GM12878 (cell line): ENCODE measurements at regions not wholly inside any gene's neighbourhood (a gene's known extent, or its start where the extent isn't known, plus 50 kb on each side); places are given as distances from the start of the nearest gene placed in this dataset.

Source experiments
- ATAC-seq: fragments of 200-7000 bp; cut with Tn5 transposase; 3 replicates; pipeline ENCODE4 v1.9.1; 2020; ENCODE audit warnings: mild to moderate bottlenecking, moderate library complexity
- BruUV-seq: library from RNA; stranded (reverse); fragments of 400-500 nt; replicated peaks from 2 replicates; lab custom pipeline; 2021; lab: Mats Ljungman, UMichigan
- CTCF ChIA-PET: fragments of 300-600 bp; sonication (Branson Sonifier 250); formaldehyde crosslinking; extraction: SDS; loops from one replicate; lab custom pipeline; 2021; ENCODE audit warnings: inconsistent platforms; lab: Yijun Ruan, JAX
- POLR2A ChIA-PET: fragments of 350-600 bp; formaldehyde crosslinking; extraction: SDS; loops from one replicate; lab custom pipeline; 2021; ENCODE audit warnings: inconsistent platforms; lab: Charles Lee
- RAD21 ChIA-PET: fragments of 300-600 bp; sonication (Branson Sonifier 250); formaldehyde crosslinking; loops from one replicate; lab custom pipeline; 2023; ENCODE audit warnings: antibody characterized with exemption; ENCODE audit not compliant: unreplicated experiment; lab: Charles Lee
- SMC1A ChIA-PET: fragments of 300-600 bp; sonication (Branson Sonifier 250); formaldehyde crosslinking; loops from one replicate; lab custom pipeline; 2023; ENCODE audit not compliant: unreplicated experiment, uncharacterized antibody; lab: Charles Lee
- DNase-seq: peaks from one replicate; pipeline ENCODE4 v3.0.0-alpha.2; 2011; ENCODE audit warnings: low read depth, low spot score
- FAIRE-seq: peaks from 3 replicates; lab custom pipeline; 2011; peaks lifted over from hg19 to GRCh38; lab: Jason Lieb, UNC
- H2AFZ ChIP-seq: 2 replicates; pipeline ENCODE4 v1.6.0; 2011; ENCODE audit warnings: low read depth, low read length, control low read depth; ENCODE audit not compliant: control insufficient read depth
- H3K27ac ChIP-seq: 2 replicates; pipeline ENCODE4 v1.5.1; 2011; ENCODE audit warnings: control low read depth; ENCODE audit not compliant: control insufficient read depth, insufficient read depth
- H3K27me3 ChIP-seq, 2 experiments: replicated peaks in 1 of 2; 2 replicates each; pipeline versions ENCODE4 v1.6.0 to v1.6.1; 2011; ENCODE audit warnings: low read length in 1 of 2; ENCODE audit not compliant: control insufficient read depth in 2 of 2, insufficient read depth in 2 of 2
- H3K36me3 ChIP-seq, 2 experiments: 2 replicates each; pipeline ENCODE4 v1.5.1; 2011; ENCODE audit warnings: low read length in 1 of 2; ENCODE audit not compliant: control insufficient read depth in 2 of 2, insufficient read depth in 2 of 2
- H3K4me1 ChIP-seq: 2 replicates; pipeline ENCODE4 v1.6.1; 2011; ENCODE audit warnings: mild to moderate bottlenecking, low read length, moderate library complexity, mixed read lengths; ENCODE audit not compliant: control insufficient read depth, insufficient read depth
- H3K4me2 ChIP-seq: 2 replicates; pipeline ENCODE4 v1.6.0; 2011; ENCODE audit warnings: control low read depth; ENCODE audit not compliant: control insufficient read depth, insufficient read depth
- H3K4me3 ChIP-seq: fragments of 200-600 bp; sonication (generic); 2 replicates; pipeline ENCODE4 v1.5.1; 2016
- H3K79me2 ChIP-seq: 2 replicates; pipeline ENCODE4 v1.6.0; 2011; ENCODE audit warnings: low read length; ENCODE audit not compliant: control insufficient read depth, insufficient read depth
- H3K9ac ChIP-seq: 2 replicates; pipeline ENCODE4 v1.8.0; 2011; ENCODE audit warnings: low read length, control low read depth, mixed read lengths; ENCODE audit not compliant: control insufficient read depth, insufficient read depth
- H3K9me3 ChIP-seq: replicated peaks from 3 replicates; pipeline ENCODE4 v1.5.1; 2011; ENCODE audit warnings: mild to moderate bottlenecking, low read length; ENCODE audit not compliant: control insufficient read depth, insufficient read depth
- H4K20me1 ChIP-seq: 2 replicates; pipeline ENCODE4 v1.6.0; 2011; ENCODE audit not compliant: control insufficient read depth, insufficient read depth
- CREB1 ChIP-seq: IDR thresholded peaks from 2 replicates; pipeline ENCODE4 v1.6.1; 2012; ENCODE audit warnings: low read depth, mild to moderate bottlenecking, inconsistent platforms
- E2F4 ChIP-seq: IDR thresholded peaks from 2 replicates; pipeline ENCODE4 v1.6.1; 2012; ENCODE audit warnings: low read depth, low read length, improper control_type of control experiment
- EED ChIP-seq: sonication (generic); IDR thresholded peaks from 2 replicates; pipeline ENCODE4 v1.6.1; 2016; ENCODE audit warnings: antibody characterized with exemption, low read depth
- HCFC1 ChIP-seq: fragments of 150-350 bp; IDR thresholded peaks from 2 replicates; pipeline ENCODE4 v1.6.1; 2014; ENCODE audit warnings: low read length
- HSF1 ChIP-seq: fragments of 150-350 bp; IDR thresholded peaks from 2 replicates; pipeline ENCODE4 v1.6.1; 2014; ENCODE audit warnings: mild to moderate bottlenecking, low read depth, low read length
- MLLT1 ChIP-seq: fragments of 450-650 bp; IDR thresholded peaks from 2 replicates; pipeline ENCODE4 v1.6.1; 2016; ENCODE audit warnings: mild to moderate bottlenecking
- MTA3 ChIP-seq: IDR thresholded peaks from 2 replicates; pipeline ENCODE4 v1.6.1; 2012; ENCODE audit warnings: low read length, inconsistent platforms, borderline replicate concordance
- NRF1 ChIP-seq: conservative IDR thresholded peaks from 2 replicates; pipeline ENCODE4 v1.6.1; 2011; ENCODE audit warnings: mild to moderate bottlenecking, low read depth, low read length, improper control_type of control experiment
- RELB ChIP-seq: fragments of 450-650 bp; IDR thresholded peaks from 2 replicates; pipeline ENCODE4 v1.6.1; 2017; ENCODE audit warnings: low read depth, mild to moderate bottlenecking, moderate library complexity
- SMC3 ChIP-seq: IDR thresholded peaks from 2 replicates; pipeline ENCODE4 v1.6.1; 2011; ENCODE audit warnings: low read length, improper control_type of control experiment, borderline replicate concordance
- SREBF1 ChIP-seq: IDR thresholded peaks from 2 replicates; pipeline ENCODE4 v1.6.1; 2012; ENCODE audit warnings: mild to moderate bottlenecking, low read length
- STAT3 ChIP-seq: IDR thresholded peaks from 2 replicates; pipeline ENCODE4 v1.6.1; 2011; ENCODE audit warnings: low read depth, low read length, improper control_type of control experiment
- ZNF622 ChIP-seq: fragments of 450-650 bp; IDR thresholded peaks from 2 replicates; pipeline ENCODE4 v1.6.1; 2017; ENCODE audit warnings: mild to moderate bottlenecking, inconsistent platforms
- WGBS: methylation state at CpG from one replicate; pipeline ENCODE4 v1.1.6; 2016; ENCODE audit warnings: low lambda C conversion rate; ENCODE audit not compliant: insufficient replicate concordance, insufficient coverage; ENCODE audit errors: missing lambda C conversion rate; 5-methylcytosine and 5-hydroxymethylcytosine counted together
- in situ Hi-C: fragments of 300-500 bp; cut with MboI; formaldehyde crosslinking; loops from 9 replicates; pipeline ENCODE4 v1.14.3; 2018; ENCODE audit warnings: mixed read lengths
- intact Hi-C: fragments of 100-400 bp; cut with micrococcal nuclease; formaldehyde crosslinking; loops from one replicate; pipeline ENCODE4 v1.14.2; 2022; ENCODE audit not compliant: unreplicated experiment

- FAIRE-seq (no peak), ATAC-seq (no peak), DNase-seq (no peak)
- no peak overlapping the region for H2AFZ ChIP-seq
- no peaks in the 10 kb centered on the region for H3K36me3 ChIP-seq
- H3K9me3 ChIP-seq = no peaks in the 10 kb centered on the region
- SMC1A ChIA-PET = no interaction called here
- in situ Hi-C loops = no loop called here
- CTCF ChIA-PET = no interaction called here
- no peak overlapping the region for H3K27ac ChIP-seq
- no peaks in the 10 kb centered on the region for H3K27me3 ChIP-seq
- intact Hi-C loops = no loop called here
- TF ChIP-seq EED (no peak), MTA3 (no peak), SREBF1 (no peak), STAT3 (no peak), RELB (no peak), HSF1 (no peak), NRF1 (no peak), HCFC1 (no peak), MLLT1 (no peak), E2F4 (no peak), SMC3 (no peak), CREB1 (no peak), ZNF622 (no peak)
- H4K20me1 ChIP-seq = no peaks in the 10 kb centered on the region
- no TSS peak for BruUV-seq
- RAD21 ChIA-PET = no interaction called here
- 0% methylated on average over 2 of the region's 2 CpGs for WGBS
- no peak overlapping the region for H3K4me3 ChIP-seq
- no peak overlapping the region for H3K4me2 ChIP-seq
- no peaks in the 10 kb centered on the region for H3K79me2 ChIP-seq
- no peak overlapping the region for H3K9ac ChIP-seq
- H3K4me1 ChIP-seq = no peaks in the 10 kb centered on the region
- POLR2A ChIA-PET = no interaction called here
These were observed 335.7 kb upstream of the NCAM2 start for GRCh38 chr21:20662514-20662913.
